ENCODE measurements at regions not wholly inside any gene's neighbourhood (a gene's known extent, or its start where the extent isn't known, plus 50 kb on each side); places are given as distances from the start of the nearest gene placed in this dataset.

- intact Hi-C loops (cut with DNase I; ENCODE audit: low total_unique reads): no loop called here
- TF ChIP-seq POLR2A (IDR thresholded peaks at IDR 0.05) (no peak), POLR2AphosphoS5 (IDR thresholded peaks at IDR 0.05) (no peak), EP300 (IDR thresholded peaks at IDR 0.05; ENCODE audit: low read depth) (no peak)
- TF ChIP-seq, protein P1, sequence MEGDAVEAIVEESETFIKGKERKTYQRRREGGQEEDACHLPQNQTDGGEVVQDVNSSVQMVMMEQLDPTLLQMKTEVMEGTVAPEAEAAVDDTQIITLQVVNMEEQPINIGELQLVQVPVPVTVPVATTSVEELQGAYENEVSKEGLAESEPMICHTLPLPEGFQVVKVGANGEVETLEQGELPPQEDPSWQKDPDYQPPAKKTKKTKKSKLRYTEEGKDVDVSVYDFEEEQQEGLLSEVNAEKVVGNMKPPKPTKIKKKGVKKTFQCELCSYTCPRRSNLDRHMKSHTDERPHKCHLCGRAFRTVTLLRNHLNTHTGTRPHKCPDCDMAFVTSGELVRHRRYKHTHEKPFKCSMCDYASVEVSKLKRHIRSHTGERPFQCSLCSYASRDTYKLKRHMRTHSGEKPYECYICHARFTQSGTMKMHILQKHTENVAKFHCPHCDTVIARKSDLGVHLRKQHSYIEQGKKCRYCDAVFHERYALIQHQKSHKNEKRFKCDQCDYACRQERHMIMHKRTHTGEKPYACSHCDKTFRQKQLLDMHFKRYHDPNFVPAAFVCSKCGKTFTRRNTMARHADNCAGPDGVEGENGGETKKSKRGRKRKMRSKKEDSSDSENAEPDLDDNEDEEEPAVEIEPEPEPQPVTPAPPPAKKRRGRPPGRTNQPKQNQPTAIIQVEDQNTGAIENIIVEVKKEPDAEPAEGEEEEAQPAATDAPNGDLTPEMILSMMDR (IDR thresholded peaks at IDR 0.05): no peak
- 16 to 43% methylated on average over 7 to 8 of the region's 8 CpGs for WGBS, 2 donors (ENCODE audit: low coverage in 1 of 2)
- Histone ChIP-seq H3K9me3 (no peaks in the 10 kb centered on the region), H3K4me1 (no peaks in the 10 kb centered on the region), H3K4me3 (no peak overlapping the region), H3K36me3 (no peaks in the 10 kb centered on the region), H3K27ac (no peak overlapping the region), H3K27me3 (no peaks in the 10 kb centered on the region)
- no peak for DNase-seq
- in situ Hi-C loops (cut with MboI; ENCODE audit: low pct_ligation_motif_present in 1 of 4, low pct_unique_long_range_greater_than_20kb in 1 of 4, low sequenced_read_pairs in 3 of 4): no loop called here
Measured at GRCh38 chr5:167167191-167167795, 1124.2 kb upstream of the WWC1 start.

GRCh38 chr5:167168971-167169370 lies 1122.5 kb upstream of the WWC1 start:
- Histone ChIP-seq H3K27me3 (no peaks in the 10 kb centered on the region), H3K4me3 (no peak overlapping the region), H3K36me3 (no peaks in the 10 kb centered on the region), H3K4me1 (no peaks in the 10 kb centered on the region), H3K9me3 (no peaks in the 10 kb centered on the region), H3K27ac (no peak overlapping the region)
- intact Hi-C loops (cut with DNase I; ENCODE audit: low total_unique reads) (no loop called here), in situ Hi-C loops (cut with MboI; ENCODE audit: low pct_ligation_motif_present in 1 of 4, low pct_unique_long_range_greater_than_20kb in 1 of 4, low sequenced_read_pairs in 3 of 4) (no loop called here)
- TF ChIP-seq EP300 (IDR thresholded peaks at IDR 0.05; ENCODE audit: low read depth): no peak
- no peak for TF ChIP-seq POLR2AphosphoS5 (IDR thresholded peaks at IDR 0.05)
- no peak for TF ChIP-seq POLR2A (IDR thresholded peaks at IDR 0.05)
- TF ChIP-seq, protein P1 (IDR thresholded peaks at IDR 0.05): no peak
- 80 to 85% methylated on average over 6 of the region's 6 CpGs for WGBS, 2 donors (ENCODE audit: low coverage in 1 of 2)
- DNase-seq: no peak

DNA sequence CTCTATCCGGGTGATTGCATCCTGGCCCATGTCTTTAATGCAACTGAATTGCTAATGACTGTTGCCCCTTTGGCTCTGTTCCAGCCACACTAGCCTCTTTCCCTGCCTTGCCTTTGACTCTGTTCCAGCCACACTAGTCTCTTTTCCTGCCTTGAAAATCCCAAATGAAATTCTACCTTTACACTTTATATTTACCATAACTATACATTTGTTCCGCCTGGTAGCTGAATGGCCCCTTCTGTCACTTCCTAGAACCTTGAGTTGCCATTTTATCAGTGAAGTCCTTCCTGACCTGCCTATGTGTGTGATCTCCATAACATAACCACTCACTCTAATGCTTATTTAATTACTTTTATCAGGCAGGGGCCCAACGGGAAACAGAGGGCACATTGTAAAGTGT lies 1120.4 kb upstream of the WWC1 start:
- Histone ChIP-seq H3K36me3 (no peaks in the 10 kb centered on the region), H3K9me3 (no peaks in the 10 kb centered on the region), H3K4me3 (no peak overlapping the region), H3K27me3 (no peaks in the 10 kb centered on the region), H3K4me1 (no peaks in the 10 kb centered on the region), H3K27ac (no peak overlapping the region)
- WGBS, 2 donors (ENCODE audit: low coverage in 1 of 2): 46 to 59% methylated on average over 3 of the region's 3 CpGs
- intact Hi-C loops (cut with DNase I; ENCODE audit: low total_unique reads): no loop called here
- TF ChIP-seq EP300 (IDR thresholded peaks at IDR 0.05; ENCODE audit: low read depth) (no peak), POLR2A (IDR thresholded peaks at IDR 0.05) (no peak), POLR2AphosphoS5 (IDR thresholded peaks at IDR 0.05) (no peak)
- TF ChIP-seq, protein P1 (IDR thresholded peaks at IDR 0.05): no peak
- no peak for DNase-seq
- in situ Hi-C loops (cut with MboI; ENCODE audit: low pct_ligation_motif_present in 1 of 4, low pct_unique_long_range_greater_than_20kb in 1 of 4, low sequenced_read_pairs in 3 of 4): no loop called here

DNA sequence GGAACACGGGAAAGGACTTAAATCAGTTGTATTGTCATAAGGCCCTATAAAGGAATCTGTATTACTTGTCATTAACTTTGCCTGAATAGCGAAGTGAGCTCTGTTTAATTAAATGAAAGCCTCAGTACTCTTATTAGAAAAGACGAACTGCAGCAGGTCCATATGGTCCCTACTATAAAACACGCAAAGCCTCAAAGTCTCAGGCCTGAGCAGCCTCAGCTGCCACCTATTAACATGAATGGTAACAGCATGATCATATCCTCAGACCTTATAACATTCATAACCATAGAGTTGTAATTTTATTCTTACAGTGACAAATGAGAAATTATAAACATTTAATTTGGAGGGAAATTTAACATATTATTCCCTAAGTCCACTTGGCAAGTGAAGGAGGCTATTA lies 1113.7 kb upstream of the WWC1 start:
- H3K9me3 ChIP-seq: no peaks in the 10 kb centered on the region
- TF ChIP-seq EP300 (IDR thresholded peaks at IDR 0.05; ENCODE audit: low read depth) (no peak), POLR2AphosphoS5 (IDR thresholded peaks at IDR 0.05) (no peak), POLR2A (IDR thresholded peaks at IDR 0.05) (no peak)
- TF ChIP-seq, protein P1 (IDR thresholded peaks at IDR 0.05): no peak
- no peak for DNase-seq
- no peaks in the 10 kb centered on the region for H3K27me3 ChIP-seq
- H3K27ac ChIP-seq: no peak overlapping the region
- H3K36me3 ChIP-seq: no peaks in the 10 kb centered on the region
- H3K4me1 ChIP-seq: no peaks in the 10 kb centered on the region
- WGBS, 2 donors (ENCODE audit: low coverage in 1 of 2): 65 to 86% methylated on average over 4 of the region's 4 CpGs
- in situ Hi-C loops (cut with MboI; ENCODE audit: low pct_ligation_motif_present in 1 of 4, low pct_unique_long_range_greater_than_20kb in 1 of 4, low sequenced_read_pairs in 3 of 4) (no loop called here), intact Hi-C loops (cut with DNase I; ENCODE audit: low total_unique reads) (no loop called here)
- H3K4me3 ChIP-seq: no peak overlapping the region

Measured in transverse colon (tissue), 4 donors.